ENCODE measurements at regions not wholly inside any gene's neighbourhood (a gene's known extent, or its start where the extent isn't known, plus 50 kb on each side); places are given as distances from the start of the nearest gene placed in this dataset.

- H3K4me3 ChIP-seq, result no peak overlapping the region
- no peaks in the 10 kb centered on the region for H3K4me1 ChIP-seq (ENCODE audit: insufficient read depth)
- no peaks in the 10 kb centered on the region for H4K20me1 ChIP-seq (ENCODE audit: insufficient read depth, poor library complexity, severe bottlenecking)
- TF ChIP-seq EZH2phosphoT487 (IDR thresholded peaks at IDR 0.05; ENCODE audit: low read depth, severe bottlenecking, unreplicated experiment), result no peak
- no peak for TF ChIP-seq EZH2 (IDR thresholded peaks at IDR 0.05; ENCODE audit: borderline replicate concordance)
- no peaks in the 10 kb centered on the region for H3K36me3 ChIP-seq (replicated peaks; ENCODE audit: insufficient read depth, low read depth)
- H2AFZ ChIP-seq, result no peak overlapping the region
- no peaks in the 10 kb centered on the region for H3K79me2 ChIP-seq
- no peak overlapping the region for H3K4me2 ChIP-seq
- no peak overlapping the region for H3K27ac ChIP-seq
- no peaks in the 10 kb centered on the region for H3K9me2 ChIP-seq (replicated peaks; ENCODE audit: insufficient read depth)
- no peak for DNase-seq (ENCODE audit: low spot score)
- 83% methylated on average over 5 of the region's 5 CpGs for WGBS (ENCODE audit: low lambda C conversion rate, missing lambda C conversion rate)
- no peaks in the 10 kb centered on the region for H3K27me3 ChIP-seq
- H3K9me3 ChIP-seq (ENCODE audit: low read depth), result no peaks in the 10 kb centered on the region
These were observed 370.7 kb downstream of the COG6 start for GRCh38 chr13:40026174-40026585.

- no peak for DNase-seq (ENCODE audit: low spot score)
- no peaks in the 10 kb centered on the region for H3K4me1 ChIP-seq (ENCODE audit: insufficient read depth)
- no peak overlapping the region for H2AFZ ChIP-seq
- H4K20me1 ChIP-seq (ENCODE audit: insufficient read depth, poor library complexity, severe bottlenecking), result no peaks in the 10 kb centered on the region
- no peak overlapping the region for H3K27ac ChIP-seq
- no peaks in the 10 kb centered on the region for H3K36me3 ChIP-seq (replicated peaks; ENCODE audit: insufficient read depth, low read depth)
- no peaks in the 10 kb centered on the region for H3K27me3 ChIP-seq
- no peaks in the 10 kb centered on the region for H3K9me2 ChIP-seq (replicated peaks; ENCODE audit: insufficient read depth)
- no peaks in the 10 kb centered on the region for H3K79me2 ChIP-seq
- TF ChIP-seq CTCF (IDR thresholded peaks at IDR 0.05; ENCODE audit: poor library complexity), result no peak
- TF ChIP-seq EZH2 (IDR thresholded peaks at IDR 0.05; ENCODE audit: borderline replicate concordance), result no peak
- no peak for TF ChIP-seq EZH2phosphoT487 (IDR thresholded peaks at IDR 0.05; ENCODE audit: low read depth, severe bottlenecking, unreplicated experiment)
- H3K9me3 ChIP-seq (ENCODE audit: low read depth), result no peaks in the 10 kb centered on the region
- no peak overlapping the region for H3K4me2 ChIP-seq
- H3K4me3 ChIP-seq, result no peak overlapping the region
- 96% methylated on average over 4 of the region's 4 CpGs for WGBS (ENCODE audit: low lambda C conversion rate, missing lambda C conversion rate)
These were observed 371.3 kb downstream of the COG6 start for GRCh38 chr13:40026741-40027140.

DNA sequence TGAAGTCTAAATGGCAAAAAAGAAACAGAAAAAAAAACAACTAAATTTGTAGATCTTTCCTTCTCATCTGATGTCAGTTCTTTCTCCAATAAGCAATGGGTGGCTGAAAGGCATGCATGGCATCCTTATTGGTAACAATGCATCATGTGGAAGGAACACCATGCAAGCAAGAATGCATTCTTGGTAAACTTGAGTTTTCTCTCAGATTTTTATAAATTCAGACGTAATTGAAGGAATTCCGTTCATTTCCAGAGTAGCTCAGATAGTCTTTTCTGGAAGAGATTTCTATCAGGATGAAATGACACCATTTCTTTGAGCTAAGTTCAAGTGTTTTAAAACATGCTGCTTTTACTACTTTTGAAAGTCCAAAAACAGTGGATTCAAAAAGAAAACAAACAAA, 373.0 kb downstream of the COG6 start:
- Histone ChIP-seq H3K9me3 (ENCODE audit: low read depth) (no peaks in the 10 kb centered on the region), H3K4me2 (no peak overlapping the region), H3K4me1 (ENCODE audit: insufficient read depth) (no peaks in the 10 kb centered on the region), H4K20me1 (ENCODE audit: insufficient read depth, poor library complexity, severe bottlenecking) (no peaks in the 10 kb centered on the region), H3K27ac (no peak overlapping the region), H3K4me3 (no peak overlapping the region), H3K9me2 (replicated peaks; ENCODE audit: insufficient read depth) (no peaks in the 10 kb centered on the region), H2AFZ (no peak overlapping the region), H3K79me2 (no peaks in the 10 kb centered on the region), H3K36me3 (replicated peaks; ENCODE audit: insufficient read depth, low read depth) (no peaks in the 10 kb centered on the region), H3K27me3 (no peaks in the 10 kb centered on the region)
- WGBS (ENCODE audit: low lambda C conversion rate, missing lambda C conversion rate), result 88% methylated on average over 2 of the region's 2 CpGs
- TF ChIP-seq EZH2phosphoT487 (IDR thresholded peaks at IDR 0.05; ENCODE audit: low read depth, severe bottlenecking, unreplicated experiment), result no peak
- no peak for TF ChIP-seq CTCF (IDR thresholded peaks at IDR 0.05; ENCODE audit: poor library complexity)
- no peak for TF ChIP-seq EZH2 (IDR thresholded peaks at IDR 0.05; ENCODE audit: borderline replicate concordance)
- DNase-seq (ENCODE audit: low spot score), result no peak

GRCh38 chr13:40031031-40031430, 375.6 kb downstream of the COG6 start:
- no peaks in the 10 kb centered on the region for H3K9me2 ChIP-seq (replicated peaks; ENCODE audit: insufficient read depth)
- no peak overlapping the region for H2AFZ ChIP-seq
- no peak overlapping the region for H3K4me2 ChIP-seq
- H3K36me3 ChIP-seq (replicated peaks; ENCODE audit: insufficient read depth, low read depth), result no peaks in the 10 kb centered on the region
- no peaks in the 10 kb centered on the region for H3K27me3 ChIP-seq
- H4K20me1 ChIP-seq (ENCODE audit: insufficient read depth, poor library complexity, severe bottlenecking), result no peaks in the 10 kb centered on the region
- no peaks in the 10 kb centered on the region for H3K9me3 ChIP-seq (ENCODE audit: low read depth)
- H3K4me1 ChIP-seq (ENCODE audit: insufficient read depth), result no peaks in the 10 kb centered on the region
- H3K79me2 ChIP-seq, result no peaks in the 10 kb centered on the region
- 58% methylated on average over 4 of the region's 4 CpGs for WGBS (ENCODE audit: low lambda C conversion rate, missing lambda C conversion rate)
- peak overlapping the region; percentile 38 for H3K27ac ChIP-seq
- TF ChIP-seq EZH2phosphoT487 (IDR thresholded peaks at IDR 0.05; ENCODE audit: low read depth, severe bottlenecking, unreplicated experiment), result no peak
- TF ChIP-seq CTCF (IDR thresholded peaks at IDR 0.05; ENCODE audit: poor library complexity), result no peak
- no peak for TF ChIP-seq EZH2 (IDR thresholded peaks at IDR 0.05; ENCODE audit: borderline replicate concordance)
- peak; percentile 10 for DNase-seq (ENCODE audit: low spot score)
- no peak overlapping the region for H3K4me3 ChIP-seq
